Keratinocyte (primary cell): ENCODE measurements at regions not wholly inside any gene's neighbourhood (a gene's known extent, or its start where the extent isn't known, plus 50 kb on each side); places are given as distances from the start of the nearest gene placed in this dataset.

Experiments
- EZH2 ChIP-seq: IDR thresholded peaks from one replicate; pipeline ENCODE4 v1.6.1; 2012; ENCODE audit warnings: inconsistent platforms, mild to moderate bottlenecking, low read length, moderate library complexity
- TF ChIP-seq, protein P1 (sequence below), 3 experiments: IDR thresholded peaks in 1 of 3; conservative IDR thresholded peaks in 1 of 3; optimal IDR thresholded peaks in 1 of 3; 2 replicates in 2 of 3; 3 replicates in 1 of 3; pipeline versions ENCODE3 to v1.5.1; 2011; ENCODE audit warnings: low read length in 3 of 3, mild to moderate bottlenecking in 3 of 3, moderate library complexity in 2 of 3, control low read depth in 1 of 3, inconsistent platforms in 1 of 3; ENCODE audit not compliant: insufficient read depth in 2 of 3; ENCODE audit errors: extremely low read depth in 1 of 3

DNA sequence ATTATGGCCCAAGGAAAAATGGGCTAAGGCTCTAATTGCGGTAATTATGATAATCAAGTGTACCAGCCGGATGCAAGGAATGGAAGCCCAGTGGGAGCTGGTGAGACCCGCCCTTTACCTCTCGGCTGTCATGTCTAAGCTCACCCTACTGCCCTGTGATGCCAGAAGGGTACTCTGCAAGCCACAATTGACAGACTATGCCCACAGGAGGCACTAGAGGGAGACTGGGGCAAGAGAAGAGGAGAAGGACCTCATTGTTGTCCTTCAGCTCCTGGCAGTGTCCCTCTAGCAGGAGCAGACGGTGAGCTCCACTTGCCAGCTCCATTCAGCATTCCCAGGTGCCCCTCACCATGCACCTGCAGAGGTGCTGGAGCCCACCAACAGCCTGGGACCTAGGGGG is 141.8 kb downstream of the SMIM20 start:
- TF ChIP-seq EZH2 = no peak
- TF ChIP-seq, protein P1, sequence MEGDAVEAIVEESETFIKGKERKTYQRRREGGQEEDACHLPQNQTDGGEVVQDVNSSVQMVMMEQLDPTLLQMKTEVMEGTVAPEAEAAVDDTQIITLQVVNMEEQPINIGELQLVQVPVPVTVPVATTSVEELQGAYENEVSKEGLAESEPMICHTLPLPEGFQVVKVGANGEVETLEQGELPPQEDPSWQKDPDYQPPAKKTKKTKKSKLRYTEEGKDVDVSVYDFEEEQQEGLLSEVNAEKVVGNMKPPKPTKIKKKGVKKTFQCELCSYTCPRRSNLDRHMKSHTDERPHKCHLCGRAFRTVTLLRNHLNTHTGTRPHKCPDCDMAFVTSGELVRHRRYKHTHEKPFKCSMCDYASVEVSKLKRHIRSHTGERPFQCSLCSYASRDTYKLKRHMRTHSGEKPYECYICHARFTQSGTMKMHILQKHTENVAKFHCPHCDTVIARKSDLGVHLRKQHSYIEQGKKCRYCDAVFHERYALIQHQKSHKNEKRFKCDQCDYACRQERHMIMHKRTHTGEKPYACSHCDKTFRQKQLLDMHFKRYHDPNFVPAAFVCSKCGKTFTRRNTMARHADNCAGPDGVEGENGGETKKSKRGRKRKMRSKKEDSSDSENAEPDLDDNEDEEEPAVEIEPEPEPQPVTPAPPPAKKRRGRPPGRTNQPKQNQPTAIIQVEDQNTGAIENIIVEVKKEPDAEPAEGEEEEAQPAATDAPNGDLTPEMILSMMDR (optimal IDR thresholded peaks at IDR 0.05 in 1 of 3, IDR thresholded peaks at IDR 0.05 in 1 of 3, conservative IDR thresholded peaks at IDR 0.05 in 1 of 3; ENCODE audit: extremely low read depth in 1 of 3, insufficient read depth in 2 of 3, low read length in 3 of 3) = peak in 2 of 3 experiments; percentile 26 to 43
